K562 (cell line): ENCODE measurements at regions not wholly inside any gene's neighbourhood (a gene's known extent, or its start where the extent isn't known, plus 50 kb on each side); places are given as distances from the start of the nearest gene placed in this dataset.

Experiments used
- ATAC-seq: fragments of 200-7000 bp; cut with Tn5 transposase; 3 replicates; pipeline ENCODE4 v1.9.1; 2020; ENCODE audit warnings: moderate library complexity
- BruUV-seq: library from RNA; stranded (reverse); fragments of 400-500 nt; replicated peaks from 2 replicates; lab custom pipeline; 2021; lab: Mats Ljungman, UMichigan
- CTCF ChIA-PET: fragments of 300-600 bp; formaldehyde crosslinking; extraction: SDS; loops from one replicate; lab custom pipeline; 2021; ENCODE audit warnings: low intra/inter-chr PET ratio; lab: Yijun Ruan, JAX
- POLR2A ChIA-PET: fragments of 300-600, 350-650 bp; sonication (Branson Sonifier 250); formaldehyde crosslinking; extraction: SDS; loops from one replicate; lab custom pipeline; 2021; ENCODE audit warnings: antibody characterized with exemption, inconsistent platforms; lab: Yijun Ruan, JAX
- DNase-seq, 4 experiments: peaks; one replicate each; pipeline versions ENCODE4 v3.0.0 to v3.0.0-alpha.2; 2011 to 2018; ENCODE audit warnings: low spot score in 3 of 4, mixed read lengths in 3 of 4; ENCODE audit errors: extremely low read depth in 1 of 4
- FAIRE-seq: peaks from 2 replicates; lab custom pipeline; 2011; peaks lifted over from hg19 to GRCh38; lab: Jason Lieb, UNC
- H2AFZ ChIP-seq: 2 replicates; pipeline ENCODE4 v1.6.0; 2011; ENCODE audit warnings: low read depth, low read length, control low read depth, inconsistent platforms
- H3K27ac ChIP-seq: fragments of 200-600 bp; 3 replicates; pipeline ENCODE4 v1.8.0; 2011; ENCODE audit warnings: low read depth, mild to moderate bottlenecking, control low read depth, inconsistent platforms, low read length, moderate library complexity, mixed read lengths; ENCODE audit errors: extremely low read depth
- H3K27me3 ChIP-seq, 2 experiments: fragments of 300-600 bp in 1 of 2; 2 replicates in 1 of 2; 3 replicates in 1 of 2; pipeline versions ENCODE4 v1.6.0 to v1.8.0; 2011; ENCODE audit warnings: inconsistent platforms in 2 of 2, low read length in 2 of 2, mild to moderate bottlenecking in 1 of 2, mixed read lengths in 1 of 2, moderate library complexity in 1 of 2; ENCODE audit not compliant: control insufficient read depth in 2 of 2, insufficient read depth in 2 of 2
- H3K36me3 ChIP-seq: fragments of 300-600 bp; 3 replicates; pipeline ENCODE4 v1.8.0; 2011; ENCODE audit warnings: mild to moderate bottlenecking, low read length, inconsistent platforms; ENCODE audit not compliant: control insufficient read depth, insufficient read depth
- H3K4me1 ChIP-seq, 2 experiments: fragments of 200-600 bp in 1 of 2; replicated peaks in 1 of 2; 2 replicates in 1 of 2; 3 replicates in 1 of 2; pipeline versions ENCODE4 v1.5.1 to v1.8.0; 2011; ENCODE audit warnings: inconsistent platforms in 2 of 2, low read length in 2 of 2, mild to moderate bottlenecking in 1 of 2, mixed read lengths in 1 of 2, moderate library complexity in 1 of 2; ENCODE audit not compliant: control insufficient read depth in 2 of 2, insufficient read depth in 2 of 2
- H3K4me2 ChIP-seq: 2 replicates; pipeline ENCODE4 v1.6.1; 2011; ENCODE audit warnings: low read length, control low read depth, inconsistent platforms, mixed read lengths; ENCODE audit not compliant: insufficient read depth
- H3K4me3 ChIP-seq: fragments of 200-600 bp; sonication (generic), shearing (Covaris generic); 2 replicates; pipeline ENCODE4 v1.5.1; 2016; ENCODE audit warnings: control low read depth, inconsistent platforms
- H3K79me2 ChIP-seq: fragments of 200-600 bp; 3 replicates; pipeline ENCODE4 v1.8.0; 2011; ENCODE audit warnings: low read length, inconsistent platforms; ENCODE audit not compliant: control insufficient read depth, insufficient read depth
- H3K9ac ChIP-seq, 2 experiments: 2 replicates each; pipeline versions ENCODE4 v1.6.0 to v1.6.1; 2011; ENCODE audit warnings: low read depth in 2 of 2, low read length in 2 of 2, control low read depth in 1 of 2, inconsistent platforms in 1 of 2, mild to moderate bottlenecking in 1 of 2, mixed read lengths in 1 of 2; ENCODE audit not compliant: insufficient read depth in 1 of 2
- H3K9me1 ChIP-seq: one replicate; pipeline ENCODE4 v1.6.0; 2011; ENCODE audit warnings: inconsistent platforms, mild to moderate bottlenecking, low read length, moderate library complexity; ENCODE audit not compliant: control insufficient read depth, insufficient read depth
- H3K9me3 ChIP-seq: replicated peaks from 2 replicates; pipeline ENCODE4 v1.5.1; 2011; ENCODE audit warnings: low read depth, low read length, inconsistent platforms; ENCODE audit not compliant: control insufficient read depth, insufficient read depth
- H4K20me1 ChIP-seq: replicated peaks from 2 replicates; pipeline ENCODE4 v1.6.1; 2011; ENCODE audit warnings: low read length, inconsistent platforms, mixed read lengths; ENCODE audit not compliant: control insufficient read depth, insufficient read depth
- ARHGAP35 ChIP-seq: fragments of 450-650 bp; IDR thresholded peaks from 2 replicates; pipeline ENCODE4 v1.6.1; 2018; ENCODE audit not compliant: partially characterized antibody
- C11orf30 ChIP-seq: fragments of 450-650 bp; IDR thresholded peaks from 2 replicates; pipeline ENCODE4 v1.6.1; 2016; ENCODE audit warnings: low read depth, mild to moderate bottlenecking
- CBFB ChIP-seq: sonication (generic); formaldehyde crosslinking; IDR thresholded peaks from 2 replicates; pipeline ENCODE4 v1.4.0; 2020; ENCODE audit warnings: mild to moderate bottlenecking, missing genetic modification reagents
- CBX3 ChIP-seq, 2 experiments: IDR thresholded peaks; 1 replicate in 1 of 2; 2 replicates in 1 of 2; pipeline ENCODE4 v1.6.1; 2012; ENCODE audit warnings: inconsistent platforms in 2 of 2, low read length in 2 of 2, borderline replicate concordance in 1 of 2, control low read depth in 1 of 2
- HMG20B ChIP-seq: fragments of 250-450 bp; sonication (Bioruptor Pico); IDR thresholded peaks from 2 replicates; pipeline ENCODE4 v1.5.0; 2021; ENCODE audit warnings: mild to moderate bottlenecking
- HNRNPL ChIP-seq: fragments of 200-400 bp; formaldehyde crosslinking; IDR thresholded peaks from 2 replicates; pipeline ENCODE4 v1.6.1; 2017; ENCODE audit warnings: low read depth, mild to moderate bottlenecking, low read length
- IFI16 ChIP-seq: fragments of 250-450 bp; sonication (Bioruptor Pico); IDR thresholded peaks from 2 replicates; pipeline ENCODE4 v2.1.2; 2022; ENCODE audit warnings: mild to moderate bottlenecking, inconsistent platforms
- LEF1 ChIP-seq: fragments of 450-650 bp; IDR thresholded peaks from 2 replicates; pipeline ENCODE4 v1.6.1; 2016; ENCODE audit warnings: mild to moderate bottlenecking
- MAFG ChIP-seq: fragments of 450-650 bp; conservative IDR thresholded peaks from 2 replicates; pipeline ENCODE4 v1.6.1; 2016; ENCODE audit warnings: missing genetic modification characterization, missing compliant biosample characterization
- MAFK ChIP-seq: IDR thresholded peaks from 2 replicates; pipeline ENCODE4 v1.6.1; 2011; ENCODE audit warnings: low read length, improper control_type of control experiment
- RNF2 ChIP-seq: sonication (generic); IDR thresholded peaks from 2 replicates; pipeline ENCODE4 v1.6.1; 2016
- SMC3 ChIP-seq: conservative IDR thresholded peaks from 2 replicates; pipeline ENCODE4 v1.6.1; 2011; ENCODE audit warnings: low read depth, low read length, improper control_type of control experiment; ENCODE audit not compliant: insufficient read depth
- SRSF3 ChIP-seq: fragments of 200-400 bp; formaldehyde crosslinking; IDR thresholded peaks from 2 replicates; pipeline ENCODE4 v1.6.1; 2016; ENCODE audit warnings: mild to moderate bottlenecking, low read length, moderate library complexity; ENCODE audit not compliant: insufficient read depth
- TEAD4 ChIP-seq, 2 experiments: sonication (generic) in 1 of 2; formaldehyde crosslinking in 1 of 2; IDR thresholded peaks; 2 replicates each; pipeline versions ENCODE4 v1.6.1 to v1.8.0; 2012 to 2022; ENCODE audit warnings: borderline replicate concordance in 1 of 2, inconsistent platforms in 1 of 2, low read length in 1 of 2, mild to moderate bottlenecking in 1 of 2, missing genetic modification reagents in 1 of 2
- TRIM28 ChIP-seq: fragments of 450-650 bp; IDR thresholded peaks from 2 replicates; pipeline ENCODE4 v1.6.1; 2017
- ZNF140 ChIP-seq: fragments of 250-450 bp; sonication (Bioruptor Pico); IDR thresholded peaks from 2 replicates; pipeline ENCODE4 v1.8.0; 2021; ENCODE audit warnings: moderate library complexity, mild to moderate bottlenecking, inconsistent platforms
- ZNF24 ChIP-seq: fragments of 450-650 bp; IDR thresholded peaks from 2 replicates; pipeline ENCODE4 v1.6.1; 2016
- ZNF316 ChIP-seq: fragments of 450-650 bp; IDR thresholded peaks from 2 replicates; pipeline ENCODE4 v1.6.1; 2016
- WGBS: fragments of 100-300 bp; shearing (Covaris generic); methylation state at CpG from one replicate; pipeline ENCODE4 v1.1.6; 2016; ENCODE audit warnings: low coverage, mixed read lengths; ENCODE audit not compliant: insufficient coverage; ENCODE audit errors: missing lambda C conversion rate; 5-methylcytosine and 5-hydroxymethylcytosine counted together
- in situ Hi-C: fragments of 300-500 bp; cut with MboI; formaldehyde crosslinking; loops from 4 replicates; pipeline ENCODE4 v1.15.0; 2018; ENCODE audit warnings: inconsistent platforms, mixed read lengths
- intact Hi-C: fragments of 100-400 bp; cut with micrococcal nuclease; formaldehyde crosslinking; loops from 2 replicates; pipeline ENCODE4 v1.14.2; 2022
- TF ChIP-seq, protein P1 (sequence below): fragments of 450-650 bp; IDR thresholded peaks from 2 replicates; pipeline ENCODE4 v1.6.1; 2016; ENCODE audit warnings: missing biosample characterization, missing genetic modification characterization

DNA sequence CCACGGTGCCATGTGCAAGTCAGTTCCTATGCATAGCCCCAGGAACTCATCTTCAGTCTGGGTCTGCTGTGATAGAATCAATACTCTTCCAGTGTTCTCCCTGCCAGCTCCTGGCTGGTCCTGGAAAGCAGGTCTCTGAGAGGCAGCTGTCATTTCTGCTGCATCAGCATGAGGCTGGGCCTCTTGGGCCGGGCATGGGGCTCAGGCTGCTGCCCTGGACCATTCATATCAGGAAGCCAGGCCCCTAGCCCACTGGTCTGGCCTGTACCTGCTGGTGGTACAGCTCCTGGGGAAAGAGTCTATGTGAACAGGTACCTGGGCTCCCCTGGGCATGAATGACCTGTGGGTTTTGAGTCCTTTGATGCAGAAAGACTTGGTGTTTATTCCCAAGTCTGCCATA lies 173.6 kb upstream of the CSF3R start (continued):
- peak; percentile 22; the same call in 1 of the 2 replicates for TF ChIP-seq MAFK
- TF ChIP-seq MAFG (tag): peak; percentile 36; the same call in 1 of the 2 replicates
- no peak for TF ChIP-seq SRSF3
- TF ChIP-seq RNF2: no peak
- TF ChIP-seq HMG20B: no peak
- TF ChIP-seq C11orf30: peak; percentile 66
- TF ChIP-seq ZNF316: 0 out of 2 replicates have a peak, but pooled peaks have one; percentile 29
- TF ChIP-seq SMC3: no peak
- no peak for TF ChIP-seq ARHGAP35
- no peak for TF ChIP-seq CBFB (CRISPR knock-in tag)
- TF ChIP-seq LEF1: no peak
- TF ChIP-seq, all 486 proteins: peak for 4

DNA sequence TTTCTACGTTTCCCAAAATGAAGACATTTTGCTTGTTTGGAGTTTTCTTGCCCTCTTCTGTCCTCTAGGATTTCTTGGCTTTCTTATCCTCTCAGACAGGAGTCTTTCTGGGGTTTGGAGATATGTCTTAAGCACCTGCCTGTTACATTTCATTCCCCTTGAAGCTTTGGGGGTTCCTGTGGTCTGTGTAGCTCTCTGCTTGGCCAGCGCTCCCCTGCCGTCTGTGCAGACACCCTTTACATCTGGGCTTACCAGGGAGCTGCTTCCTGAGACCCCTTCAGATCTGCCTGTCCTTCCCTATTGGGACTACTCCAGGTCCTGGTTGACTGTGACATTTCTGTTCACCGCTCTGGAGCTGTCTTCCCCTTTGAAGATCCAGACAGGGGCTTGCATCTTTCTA lies 171.9 kb upstream of the CSF3R start:
- CTCF ChIA-PET: no interaction called here
- in situ Hi-C loops: no loop called here
- intact Hi-C loops: no loop called here
- no peak overlapping the region for H3K4me3 ChIP-seq
- 0% methylated on average over 4 of the region's 4 CpGs for WGBS
- TF ChIP-seq HNRNPL (no peak), ZNF24 (no peak), CBX3 (IDR thresholded peaks at IDR 0.05; ENCODE audit: borderline replicate concordance in 1 of 2, low read length in 2 of 2) (no peak), IFI16 (CRISPR knock-in tag) (no peak), ZNF140 (CRISPR knock-in tag) (no peak), TRIM28 (no peak), TEAD4 (IDR thresholded peaks at IDR 0.05; ENCODE audit: low read length) (no peak), TEAD4 (CRISPR knock-in tag; IDR thresholded peaks at IDR 0.05; ENCODE audit: borderline replicate concordance) (no peak)
- TF ChIP-seq, protein P1, sequence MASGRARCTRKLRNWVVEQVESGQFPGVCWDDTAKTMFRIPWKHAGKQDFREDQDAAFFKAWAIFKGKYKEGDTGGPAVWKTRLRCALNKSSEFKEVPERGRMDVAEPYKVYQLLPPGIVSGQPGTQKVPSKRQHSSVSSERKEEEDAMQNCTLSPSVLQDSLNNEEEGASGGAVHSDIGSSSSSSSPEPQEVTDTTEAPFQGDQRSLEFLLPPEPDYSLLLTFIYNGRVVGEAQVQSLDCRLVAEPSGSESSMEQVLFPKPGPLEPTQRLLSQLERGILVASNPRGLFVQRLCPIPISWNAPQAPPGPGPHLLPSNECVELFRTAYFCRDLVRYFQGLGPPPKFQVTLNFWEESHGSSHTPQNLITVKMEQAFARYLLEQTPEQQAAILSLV (tag): no peak
- TF ChIP-seq, all 486 proteins: peak for 0
- ATAC-seq: no peak
- Histone ChIP-seq H4K20me1 (peaks cover 10% of the 10 kb centered on the region; the same call in 1 of the 2 replicates), H2AFZ (no peak overlapping the region), H3K9me3 (no peaks in the 10 kb centered on the region), H3K9me1 (no peaks in the 10 kb centered on the region), H3K4me1 (no peaks in the 10 kb centered on the region), H3K36me3 (no peaks in the 10 kb centered on the region), H3K79me2 (no peaks in the 10 kb centered on the region), H3K27me3 (peaks cover 0 to 23% of the 10 kb centered on the region in 2 experiments; a peak in 4 of 5 replicates), H3K9ac (no peak overlapping the region), H3K27ac (no peak overlapping the region), H3K4me2 (no peak overlapping the region)
- no peak for FAIRE-seq
- POLR2A ChIA-PET: no interaction called here
- no peak for DNase-seq
- no TSS peak for BruUV-seq
